Muscle layer of colon (tissue), 2 donors: ENCODE measurements at regions not wholly inside any gene's neighbourhood (a gene's known extent, or its start where the extent isn't known, plus 50 kb on each side); places are given as distances from the start of the nearest gene placed in this dataset.

Experiments used
- H3K27ac ChIP-seq: one replicate; pipeline ENCODE4 v1.7.0; 2013; ENCODE audit warnings: low read depth, mild to moderate bottlenecking, low read length, moderate library complexity
- H3K27me3 ChIP-seq, 2 donors: one replicate each; pipeline ENCODE4 v1.7.0; 2013; ENCODE audit warnings: low read length in 2 of 2, mild to moderate bottlenecking in 2 of 2; ENCODE audit not compliant: insufficient read depth in 2 of 2, control insufficient read depth in 1 of 2
- H3K36me3 ChIP-seq: one replicate; pipeline ENCODE4 v1.7.0; 2013; ENCODE audit warnings: mild to moderate bottlenecking, low read length; ENCODE audit not compliant: insufficient read depth
- H3K4me1 ChIP-seq: one replicate; pipeline ENCODE4 v1.7.0; 2013; ENCODE audit warnings: mild to moderate bottlenecking, low read length; ENCODE audit not compliant: insufficient read depth
- H3K4me3 ChIP-seq, 2 donors: one replicate each; pipeline ENCODE4 v1.7.0; 2013; ENCODE audit warnings: low read length in 2 of 2, low read depth in 1 of 2, mild to moderate bottlenecking in 1 of 2, moderate library complexity in 1 of 2
- H3K9ac ChIP-seq: one replicate; pipeline ENCODE4 v1.7.0; 2013; ENCODE audit warnings: low read length
- H3K9me3 ChIP-seq: one replicate; pipeline ENCODE4 v1.7.0; 2013; ENCODE audit warnings: mild to moderate bottlenecking, low read length
- donor health status: abdominal sarcoma.
- donor health status: Adenocarcinoma of cecum.

DNA sequence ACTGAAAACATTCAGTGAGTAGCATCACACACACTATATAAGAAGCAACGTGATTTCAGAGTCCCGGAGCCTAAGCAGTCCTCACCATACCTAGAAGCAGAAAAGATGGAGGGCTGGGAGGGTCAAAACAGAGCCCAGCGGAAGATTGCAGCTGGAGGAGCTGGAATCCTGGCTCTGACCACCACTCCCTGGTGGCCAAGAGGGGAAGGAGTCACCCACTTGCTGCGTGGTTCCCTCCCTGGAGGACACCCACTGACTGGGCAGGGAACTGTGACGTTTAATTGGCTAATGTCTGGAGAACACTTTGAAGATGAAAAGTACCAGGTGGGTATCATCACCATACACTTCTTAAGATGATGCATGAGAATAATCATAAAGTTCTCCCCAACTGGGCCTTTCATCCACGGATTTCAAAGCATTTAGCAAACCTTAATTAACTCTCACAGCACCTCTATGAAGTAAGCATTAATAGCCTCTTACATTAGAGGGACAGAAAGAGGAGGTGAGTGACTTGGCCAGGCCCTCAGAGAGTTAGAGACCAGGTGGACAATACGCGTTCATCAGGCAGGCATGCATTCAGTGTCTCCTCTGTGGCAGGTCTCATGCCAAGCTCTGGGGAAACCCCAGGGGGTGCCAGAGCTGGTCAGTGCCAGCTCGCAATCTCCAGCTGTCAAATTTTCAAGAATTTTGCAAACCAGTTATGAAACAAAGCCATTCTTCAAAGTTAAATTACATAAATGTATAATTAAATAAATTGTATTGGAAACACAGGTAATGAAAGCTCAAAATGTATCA lies 137.9 kb downstream of the AXIN2 start:
- H3K27ac ChIP-seq: no peak overlapping the region
- no peak overlapping the region for H3K4me3 ChIP-seq

DNA sequence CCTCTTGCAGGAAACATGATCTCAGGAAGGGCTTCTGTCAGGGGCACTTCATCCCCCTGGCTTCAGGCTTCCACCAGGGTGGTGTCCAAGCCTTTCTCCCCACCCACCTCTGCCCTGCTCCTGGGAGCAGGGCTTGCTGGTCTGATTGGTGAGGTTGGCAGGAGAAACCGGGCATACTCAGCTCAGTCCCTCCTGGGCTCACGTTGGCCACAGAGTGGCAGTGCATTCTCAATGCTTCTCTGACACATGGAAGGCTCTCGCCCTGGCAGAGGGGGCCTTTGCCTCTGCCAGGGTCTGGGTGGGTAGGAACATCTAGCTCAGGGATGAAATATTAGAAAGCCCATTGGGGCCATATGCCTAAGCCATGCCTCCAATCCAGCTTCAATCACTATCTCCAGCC lies 142.8 kb downstream of the AXIN2 start:
- Histone ChIP-seq H3K27ac (no peak overlapping the region), H3K9me3 (no peaks in the 10 kb centered on the region), H3K4me1 (no peaks in the 10 kb centered on the region), H3K9ac (no peak overlapping the region), H3K27me3 (no peaks in the 10 kb centered on the region), H3K4me3 (no peak overlapping the region), H3K36me3 (no peaks in the 10 kb centered on the region)

More for the DNA sequence above, 137.9 kb downstream of the AXIN2 start:
- Histone ChIP-seq H3K27me3 (no peaks in the 10 kb centered on the region), H3K9ac (no peak overlapping the region), H3K9me3 (no peaks in the 10 kb centered on the region), H3K4me1 (no peaks in the 10 kb centered on the region), H3K36me3 (no peaks in the 10 kb centered on the region)

DNA sequence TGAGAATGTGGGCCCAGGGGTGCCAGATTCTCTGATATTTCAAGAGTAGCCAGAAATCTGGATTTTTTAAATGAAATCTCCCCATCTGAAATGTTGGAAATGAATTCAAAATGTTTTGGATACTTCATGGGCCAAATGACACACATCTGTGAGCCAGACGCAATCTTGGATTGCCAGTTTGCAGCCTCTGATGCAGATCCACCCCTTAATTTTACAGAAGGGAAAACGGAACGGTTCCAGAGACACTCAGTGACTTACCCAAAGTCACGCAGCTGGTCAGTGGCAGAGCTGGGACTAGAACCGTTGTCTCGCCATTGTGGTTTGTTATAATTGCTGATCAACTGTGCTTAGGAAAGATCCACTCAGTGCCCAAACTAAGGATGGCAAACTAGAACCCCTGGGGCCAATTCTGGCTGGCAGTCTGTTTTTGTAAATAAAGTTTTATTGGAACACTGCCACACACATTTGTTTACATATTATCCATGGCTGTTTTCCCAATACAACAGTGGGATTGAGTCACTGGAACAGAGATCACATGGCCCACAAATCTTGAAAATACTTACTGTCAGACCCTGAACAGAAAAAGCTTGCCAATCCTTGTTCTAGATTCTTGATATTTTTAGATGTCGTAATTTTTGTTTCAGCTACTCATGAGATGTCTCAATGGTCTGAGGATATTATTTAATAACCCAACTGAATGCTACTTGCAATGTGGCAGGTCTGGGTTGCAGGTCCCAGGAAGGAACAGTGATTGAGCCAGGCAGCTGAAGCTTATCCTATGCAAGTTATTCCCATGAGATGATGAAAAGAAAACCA lies 143.8 kb downstream of the AXIN2 start:
- Histone ChIP-seq H3K27ac (no peak overlapping the region), H3K4me3 (no peak overlapping the region), H3K9ac (no peak overlapping the region), H3K4me1 (no peaks in the 10 kb centered on the region), H3K36me3 (no peaks in the 10 kb centered on the region), H3K9me3 (no peaks in the 10 kb centered on the region), H3K27me3 (no peaks in the 10 kb centered on the region)

DNA sequence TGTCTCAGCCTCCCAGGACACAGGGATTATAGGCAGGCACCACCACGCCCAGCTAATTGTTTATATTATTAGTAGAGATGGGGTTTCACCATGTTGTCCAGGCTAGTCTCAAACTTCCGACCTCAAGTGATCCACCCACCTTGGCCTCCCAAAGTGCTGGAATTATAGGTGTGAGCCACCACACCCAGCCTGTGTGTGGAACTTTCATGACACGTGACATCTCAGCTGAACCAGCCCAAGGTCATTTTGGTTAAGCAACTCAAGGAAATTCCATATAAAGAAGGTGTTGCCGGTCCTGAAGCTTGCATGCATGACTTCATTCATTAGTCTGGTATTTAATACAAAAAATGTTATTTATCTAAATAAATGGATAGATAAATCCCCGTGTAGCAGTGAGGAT lies 145.5 kb downstream of the AXIN2 start:
- Histone ChIP-seq H3K9ac (no peak overlapping the region), H3K4me3 (no peak overlapping the region), H3K4me1 (no peaks in the 10 kb centered on the region), H3K36me3 (no peaks in the 10 kb centered on the region), H3K27me3 (no peaks in the 10 kb centered on the region), H3K27ac (no peak overlapping the region), H3K9me3 (no peaks in the 10 kb centered on the region)

DNA sequence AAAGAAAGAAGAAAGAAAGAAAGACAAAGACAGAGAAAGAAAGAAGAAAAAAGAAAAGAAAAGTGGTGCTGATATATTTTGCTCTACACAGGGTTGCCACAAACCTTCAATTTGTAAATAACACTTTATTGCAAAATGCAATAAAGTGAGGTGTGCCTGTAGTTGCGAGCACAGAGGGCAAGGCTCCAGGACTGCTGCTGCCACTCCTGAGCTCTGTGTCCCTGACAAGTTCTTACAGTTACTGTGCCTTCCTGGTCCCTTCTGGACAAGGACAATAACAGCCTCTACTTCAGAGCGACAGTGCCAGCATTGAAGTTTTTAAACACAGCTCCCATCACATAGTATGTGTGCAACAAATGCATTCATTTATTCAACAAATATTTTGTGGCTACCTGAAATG lies 148.1 kb downstream of the AXIN2 start:
- H3K9me3 ChIP-seq: no peaks in the 10 kb centered on the region
- H3K4me3 ChIP-seq: no peak overlapping the region
- H3K27ac ChIP-seq: no peak overlapping the region
- H3K27me3 ChIP-seq: no peaks in the 10 kb centered on the region
- no peaks in the 10 kb centered on the region for H3K36me3 ChIP-seq
- H3K9ac ChIP-seq: no peak overlapping the region
- no peaks in the 10 kb centered on the region for H3K4me1 ChIP-seq

DNA sequence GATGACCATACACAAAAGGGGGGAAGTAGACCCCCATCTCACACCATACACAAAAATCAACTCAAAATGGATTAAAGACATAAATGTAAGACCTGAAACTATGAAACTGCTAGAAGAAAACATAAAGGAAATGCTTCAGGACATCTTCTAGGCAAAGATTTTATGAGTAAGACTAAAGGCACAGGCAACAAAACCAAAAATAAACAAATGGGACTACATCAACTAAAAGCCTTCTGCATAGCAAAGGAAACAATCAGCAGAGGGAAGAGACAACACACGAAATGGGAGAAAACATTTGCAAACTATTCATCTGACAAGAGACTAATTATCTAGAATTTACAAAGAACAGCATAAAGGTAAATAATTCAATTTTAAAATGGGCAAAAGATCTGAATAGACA lies 152.1 kb downstream of the AXIN2 start:
- H3K9me3 ChIP-seq: no peaks in the 10 kb centered on the region
- H3K27ac ChIP-seq: no peak overlapping the region
- H3K27me3 ChIP-seq: no peaks in the 10 kb centered on the region
- no peak overlapping the region for H3K4me3 ChIP-seq
- H3K36me3 ChIP-seq: no peaks in the 10 kb centered on the region
- H3K9ac ChIP-seq: no peak overlapping the region
- H3K4me1 ChIP-seq: no peaks in the 10 kb centered on the region

DNA sequence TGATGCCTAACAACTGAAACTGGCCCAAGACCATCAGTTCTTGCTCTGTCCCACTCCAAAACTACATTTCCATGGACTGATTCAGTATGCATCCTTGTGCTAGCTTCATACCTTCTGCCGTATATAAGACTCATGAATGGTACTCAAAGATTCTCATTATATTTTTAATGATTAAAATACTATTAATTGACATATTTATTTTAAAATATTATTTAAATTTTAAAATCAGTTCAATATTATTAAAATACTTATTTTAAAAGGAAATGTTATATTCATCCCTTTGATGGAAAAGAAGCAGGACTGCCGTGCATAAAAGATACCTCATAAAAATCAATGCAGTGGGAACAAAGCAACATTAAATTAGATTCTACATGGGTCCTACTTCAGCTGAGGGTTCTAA lies 153.4 kb downstream of the AXIN2 start:
- Histone ChIP-seq H3K36me3 (no peaks in the 10 kb centered on the region), H3K9ac (no peak overlapping the region), H3K9me3 (no peaks in the 10 kb centered on the region), H3K4me3 (no peak overlapping the region), H3K4me1 (no peaks in the 10 kb centered on the region), H3K27ac (no peak overlapping the region), H3K27me3 (no peaks in the 10 kb centered on the region)

DNA sequence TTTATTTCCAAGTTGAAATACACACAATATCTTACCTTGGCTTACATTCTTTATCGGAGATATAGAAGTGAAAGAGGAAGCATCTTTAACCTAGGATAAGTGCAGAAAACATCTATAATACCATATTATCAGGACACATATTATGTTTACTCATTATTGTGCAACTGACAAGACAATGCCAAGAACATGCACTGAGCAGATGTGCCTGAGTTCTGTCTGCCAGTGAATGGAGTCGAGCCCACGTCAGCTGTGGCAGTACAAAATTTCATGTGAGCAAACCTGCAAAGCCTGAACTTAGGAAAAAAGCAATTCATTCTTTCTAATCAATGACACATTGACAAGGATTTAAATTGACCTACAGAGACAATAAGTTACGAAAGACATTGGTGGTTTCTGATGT lies 154.4 kb downstream of the AXIN2 start:
- no peak overlapping the region for H3K4me3 ChIP-seq
- no peaks in the 10 kb centered on the region for H3K4me1 ChIP-seq
- H3K36me3 ChIP-seq: no peaks in the 10 kb centered on the region
- H3K27me3 ChIP-seq: no peaks in the 10 kb centered on the region
- no peak overlapping the region for H3K9ac ChIP-seq
- no peaks in the 10 kb centered on the region for H3K9me3 ChIP-seq
- no peak overlapping the region for H3K27ac ChIP-seq

DNA sequence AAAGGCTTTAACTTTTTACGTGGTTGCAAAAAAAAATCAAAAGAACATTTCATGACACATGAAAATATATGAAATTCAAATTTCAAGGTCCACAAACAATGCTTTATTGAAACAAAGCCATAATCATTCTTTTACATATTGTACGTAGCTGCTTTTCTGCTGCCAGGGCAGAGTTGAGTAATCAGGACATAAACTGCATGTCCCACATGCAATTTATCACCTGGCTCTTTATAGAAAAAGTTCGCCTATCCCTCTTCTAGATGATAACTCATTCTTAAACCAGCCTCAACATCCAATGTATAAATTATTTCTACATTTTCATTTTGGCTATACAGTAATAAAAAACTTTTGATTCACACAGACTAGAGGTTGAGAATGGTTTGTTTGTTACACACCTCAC lies 154.9 kb downstream of the AXIN2 start:
- Histone ChIP-seq H3K4me3 (no peak overlapping the region), H3K27me3 (no peaks in the 10 kb centered on the region), H3K4me1 (no peaks in the 10 kb centered on the region), H3K9ac (no peak overlapping the region), H3K36me3 (no peaks in the 10 kb centered on the region), H3K9me3 (no peaks in the 10 kb centered on the region), H3K27ac (no peak overlapping the region)

DNA sequence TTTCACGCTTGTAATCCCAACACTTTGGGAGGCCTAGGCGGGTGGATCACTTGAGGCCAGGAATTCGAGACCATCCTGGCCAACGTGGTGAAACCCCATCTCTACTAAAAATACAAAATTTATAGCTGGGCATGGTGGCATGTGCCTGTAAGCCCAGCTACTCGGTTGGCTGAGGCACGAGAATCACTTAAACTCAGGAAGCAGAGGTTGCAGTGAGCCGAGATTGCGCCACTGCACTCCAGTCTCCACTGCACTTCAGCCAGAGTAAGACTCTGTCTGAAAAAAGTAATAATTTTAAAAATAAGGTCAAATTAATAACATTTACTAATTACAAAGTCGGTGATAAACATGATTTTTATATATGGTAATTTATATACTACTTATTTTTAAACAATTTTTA lies 155.9 kb downstream of the AXIN2 start:
- H3K27me3 ChIP-seq: no peaks in the 10 kb centered on the region

DNA sequence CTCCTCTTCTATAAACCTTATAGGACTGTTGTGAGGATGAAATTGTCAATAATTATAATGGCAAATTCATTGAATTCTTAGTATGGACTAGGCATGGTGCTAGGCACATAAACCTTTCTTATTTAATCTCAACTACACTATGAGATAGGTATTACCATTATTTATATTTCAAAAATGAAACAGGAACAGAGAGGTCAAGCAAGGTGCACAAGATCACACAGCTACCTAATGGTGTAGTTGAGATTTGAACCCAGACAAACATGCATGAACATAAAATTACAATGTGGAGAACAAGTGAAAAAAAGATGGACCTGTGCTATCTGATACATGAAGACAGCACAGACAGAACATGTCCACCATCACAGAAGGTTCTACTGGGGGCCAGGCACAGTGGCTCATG lies 156.7 kb downstream of the AXIN2 start:
- no peak overlapping the region for H3K27ac ChIP-seq
- no peaks in the 10 kb centered on the region for H3K4me1 ChIP-seq
- H3K4me3 ChIP-seq: no peak overlapping the region
- no peaks in the 10 kb centered on the region for H3K9me3 ChIP-seq
- no peak overlapping the region for H3K9ac ChIP-seq
- no peaks in the 10 kb centered on the region for H3K36me3 ChIP-seq
- H3K27me3 ChIP-seq: no peaks in the 10 kb centered on the region

More for the DNA sequence above, 155.9 kb downstream of the AXIN2 start:
- H3K9ac ChIP-seq: no peak overlapping the region
- H3K27ac ChIP-seq: no peak overlapping the region
- no peaks in the 10 kb centered on the region for H3K4me1 ChIP-seq
- no peak overlapping the region for H3K4me3 ChIP-seq
- no peaks in the 10 kb centered on the region for H3K9me3 ChIP-seq
- H3K36me3 ChIP-seq: no peaks in the 10 kb centered on the region
